ENCODE measurements at regions not wholly inside any gene's neighbourhood (a gene's known extent, or its start where the extent isn't known, plus 50 kb on each side); places are given as distances from the start of the nearest gene placed in this dataset.

DNA sequence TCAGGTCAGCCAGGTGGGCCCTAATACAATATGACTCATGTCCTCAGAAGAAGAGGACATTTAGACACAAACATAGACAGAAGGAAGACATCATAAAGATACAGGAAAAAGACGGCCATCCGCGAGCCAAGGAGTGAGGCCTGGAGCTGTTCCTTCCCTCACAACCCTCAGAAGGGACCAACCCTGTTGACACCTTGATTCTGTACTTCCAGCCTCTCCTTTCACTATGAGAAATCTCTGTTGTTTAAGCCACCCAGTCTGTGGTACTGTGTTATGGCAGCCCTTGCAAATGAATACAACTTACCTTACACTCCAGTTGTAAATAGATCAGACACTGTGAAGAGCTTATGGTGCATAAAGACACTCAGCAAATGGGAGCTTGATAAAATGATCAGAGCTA lies 199.7 kb downstream of the SAMD5 start:
- WGBS, 3 donors: 91 to 95% (median 94%) methylated on average over 3 of the region's 3 CpGs
- Histone ChIP-seq H3K27me3 (ENCODE audit: insufficient read depth in 3 of 3, low read length in 2 of 3) (no peaks in the 10 kb centered on the region), H3K4me1 (no peaks in the 10 kb centered on the region), H3K9me3 (no peaks in the 10 kb centered on the region), H3K4me3 (no peak overlapping the region), H3K27ac (no peak overlapping the region), H3K36me3 (ENCODE audit: insufficient read depth in 1 of 2, low read depth in 1 of 2) (no peaks in the 10 kb centered on the region)
- DNase-seq: no peak
- TF ChIP-seq, protein P1, sequence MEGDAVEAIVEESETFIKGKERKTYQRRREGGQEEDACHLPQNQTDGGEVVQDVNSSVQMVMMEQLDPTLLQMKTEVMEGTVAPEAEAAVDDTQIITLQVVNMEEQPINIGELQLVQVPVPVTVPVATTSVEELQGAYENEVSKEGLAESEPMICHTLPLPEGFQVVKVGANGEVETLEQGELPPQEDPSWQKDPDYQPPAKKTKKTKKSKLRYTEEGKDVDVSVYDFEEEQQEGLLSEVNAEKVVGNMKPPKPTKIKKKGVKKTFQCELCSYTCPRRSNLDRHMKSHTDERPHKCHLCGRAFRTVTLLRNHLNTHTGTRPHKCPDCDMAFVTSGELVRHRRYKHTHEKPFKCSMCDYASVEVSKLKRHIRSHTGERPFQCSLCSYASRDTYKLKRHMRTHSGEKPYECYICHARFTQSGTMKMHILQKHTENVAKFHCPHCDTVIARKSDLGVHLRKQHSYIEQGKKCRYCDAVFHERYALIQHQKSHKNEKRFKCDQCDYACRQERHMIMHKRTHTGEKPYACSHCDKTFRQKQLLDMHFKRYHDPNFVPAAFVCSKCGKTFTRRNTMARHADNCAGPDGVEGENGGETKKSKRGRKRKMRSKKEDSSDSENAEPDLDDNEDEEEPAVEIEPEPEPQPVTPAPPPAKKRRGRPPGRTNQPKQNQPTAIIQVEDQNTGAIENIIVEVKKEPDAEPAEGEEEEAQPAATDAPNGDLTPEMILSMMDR (IDR thresholded peaks at IDR 0.05): no peak
- intact Hi-C loops (cut with DNase I): no loop called here
- ATAC-seq: no peak

DNA sequence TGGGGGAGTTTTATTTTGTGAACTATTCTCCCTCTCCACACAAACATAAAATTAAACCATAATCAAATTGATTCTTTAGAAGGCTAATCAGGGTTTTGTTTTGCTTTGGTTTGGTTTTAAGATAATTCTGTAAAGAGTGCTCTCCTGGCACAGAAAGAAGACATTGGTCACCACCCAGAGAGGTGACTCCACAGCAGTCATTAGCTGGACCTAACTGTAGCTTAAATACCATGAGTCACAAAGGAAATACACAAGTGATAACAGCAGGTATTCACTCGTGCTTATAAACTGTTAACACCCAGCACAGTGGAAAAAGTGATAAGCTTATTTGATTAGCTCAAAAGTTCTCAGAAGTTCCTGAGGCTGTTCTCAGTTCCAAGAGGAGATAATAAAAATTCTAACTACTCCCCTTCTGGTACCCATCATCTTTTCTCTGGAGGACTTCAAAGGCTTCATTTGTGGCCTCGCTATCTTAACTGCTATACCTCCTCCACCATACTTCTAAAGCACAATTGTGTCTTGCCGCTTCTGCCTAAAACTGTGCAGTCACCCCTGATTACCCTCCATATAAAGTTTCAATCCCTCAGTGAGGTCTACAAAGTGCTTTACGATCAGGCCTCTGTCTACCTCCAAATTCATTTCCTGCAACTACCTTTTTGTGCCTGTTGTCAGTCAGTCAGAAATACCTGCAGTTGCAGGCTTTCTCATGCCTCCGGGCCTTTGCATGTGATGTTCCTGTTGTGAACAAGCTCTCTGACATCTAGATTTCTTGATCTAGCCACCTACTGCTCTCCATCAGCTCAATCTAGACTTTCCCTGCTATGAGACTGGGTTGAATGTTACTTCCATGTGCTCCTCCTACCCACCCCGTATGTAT lies 201.1 kb downstream of the SAMD5 start:
- no peak for ATAC-seq
- no peaks in the 10 kb centered on the region for H3K36me3 ChIP-seq (ENCODE audit: insufficient read depth in 1 of 2, low read depth in 1 of 2)

DNA sequence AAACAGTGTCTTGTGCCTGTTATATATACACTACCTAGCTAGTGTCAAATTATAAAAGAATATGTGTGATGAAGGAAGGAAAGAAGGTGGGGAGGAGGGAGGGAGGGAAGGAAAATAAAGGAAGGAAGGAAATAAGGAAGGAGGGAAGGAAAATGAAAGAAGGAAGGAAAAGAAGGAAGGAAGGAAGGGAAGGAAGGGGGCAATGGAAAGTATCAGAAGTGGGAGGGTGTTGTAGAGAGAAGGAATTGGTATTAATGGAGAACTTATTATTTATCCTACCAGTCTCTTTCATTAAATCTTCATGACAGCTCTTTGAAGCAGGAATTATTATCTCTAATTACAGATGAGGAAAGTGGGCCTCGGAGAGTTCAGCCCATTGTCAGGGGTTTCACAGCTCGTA lies 202.4 kb downstream of the SAMD5 start:
- intact Hi-C loops (cut with DNase I): no loop called here
- H3K4me3 ChIP-seq: no peak overlapping the region
- no peaks in the 10 kb centered on the region for H3K36me3 ChIP-seq (ENCODE audit: insufficient read depth in 1 of 2, low read depth in 1 of 2)
- DNase-seq: no peak
- H3K4me1 ChIP-seq: no peaks in the 10 kb centered on the region
- peaks cover 0 to 1% (median 0%) of the 10 kb centered on the region in 3 donors for H3K27me3 ChIP-seq (ENCODE audit: insufficient read depth in 3 of 3, low read length in 2 of 3)
- no peak for ATAC-seq
- no peaks in the 10 kb centered on the region for H3K9me3 ChIP-seq
- 83 to 85% (median 84%) methylated on average over 2 of the region's 2 CpGs for WGBS, 3 donors
- TF ChIP-seq, protein P1 (IDR thresholded peaks at IDR 0.05): no peak
- no peak overlapping the region for H3K27ac ChIP-seq

More for the DNA sequence above, 201.1 kb downstream of the SAMD5 start:
- Histone ChIP-seq H3K27ac (no peak overlapping the region), H3K4me3 (no peak overlapping the region), H3K27me3 (ENCODE audit: insufficient read depth in 3 of 3, low read length in 2 of 3) (no peaks in the 10 kb centered on the region), H3K9me3 (no peaks in the 10 kb centered on the region), H3K4me1 (no peaks in the 10 kb centered on the region)
- 72 to 84% (median 80%) methylated on average over 6 of the region's 6 CpGs for WGBS, 3 donors
- intact Hi-C loops (cut with DNase I): no loop called here
- TF ChIP-seq, protein P1 (IDR thresholded peaks at IDR 0.05): no peak
- DNase-seq: no peak

DNA sequence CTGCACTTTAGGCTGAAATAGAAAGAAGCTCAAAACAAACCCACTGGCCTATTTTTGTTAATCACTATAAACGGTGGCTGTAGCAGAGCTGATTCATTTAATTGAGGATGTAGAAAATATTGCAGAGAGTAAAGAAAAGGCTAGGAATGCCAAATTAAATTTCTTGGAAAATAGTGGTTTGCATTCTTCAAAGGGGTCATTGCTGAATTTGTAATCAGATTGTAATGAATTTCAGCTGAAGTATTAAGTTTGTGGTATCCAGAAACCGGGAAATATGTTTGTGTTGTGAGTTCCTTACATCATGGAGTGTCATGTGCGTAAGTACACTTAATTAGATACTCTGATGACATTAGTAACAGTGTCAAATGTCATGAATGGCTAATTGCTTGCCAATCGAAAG lies 203.0 kb downstream of the SAMD5 start:
- Histone ChIP-seq H3K4me3 (no peak overlapping the region), H3K9me3 (no peaks in the 10 kb centered on the region), H3K27ac (no peak overlapping the region), H3K27me3 (ENCODE audit: insufficient read depth in 3 of 3, low read length in 2 of 3) (peaks cover 0 to 1% (median 0%) of the 10 kb centered on the region in 3 donors), H3K4me1 (no peaks in the 10 kb centered on the region), H3K36me3 (ENCODE audit: insufficient read depth in 1 of 2, low read depth in 1 of 2) (no peaks in the 10 kb centered on the region)
- TF ChIP-seq, protein P1 (IDR thresholded peaks at IDR 0.05): no peak
- DNase-seq (no peak), ATAC-seq (no peak)
- intact Hi-C loops (cut with DNase I): no loop called here
- 64 to 76% (median 75%) methylated on average over 4 of the region's 4 CpGs for WGBS, 3 donors
